ENCODE measurements at regions not wholly inside any gene's neighbourhood (a gene's known extent, or its start where the extent isn't known, plus 50 kb on each side); places are given as distances from the start of the nearest gene placed in this dataset.

GRCh38 chr14:22407033-22407432, 182.0 kb downstream of the DAD1 start:
- TF ChIP-seq CTCF (IDR thresholded peaks at IDR 0.05) (no peak), EZH2 (IDR thresholded peaks at IDR 0.05; ENCODE audit: borderline replicate concordance, insufficient read depth, low read depth, low read length, poor library complexity, severe bottlenecking) (no peak)
